Loucy (cell line): ENCODE measurements at regions not wholly inside any gene's neighbourhood (a gene's known extent, or its start where the extent isn't known, plus 50 kb on each side); places are given as distances from the start of the nearest gene placed in this dataset.

Source experiments
- EZH2phosphoT487 ChIP-seq: fragments of 200-600 bp; IDR thresholded peaks from 2 replicates; pipeline ENCODE4 v1.6.1; 2018; ENCODE audit warnings: antibody characterized with exemption, mild to moderate bottlenecking, moderate library complexity, borderline replicate concordance
- TF ChIP-seq, protein P1 (sequence below): fragments of 200-600 bp; sonication (generic); conservative IDR thresholded peaks from 2 replicates; pipeline ENCODE4 v1.5.1; 2014; ENCODE audit warnings: mild to moderate bottlenecking, antibody characterized with exemption, low read length

DNA sequence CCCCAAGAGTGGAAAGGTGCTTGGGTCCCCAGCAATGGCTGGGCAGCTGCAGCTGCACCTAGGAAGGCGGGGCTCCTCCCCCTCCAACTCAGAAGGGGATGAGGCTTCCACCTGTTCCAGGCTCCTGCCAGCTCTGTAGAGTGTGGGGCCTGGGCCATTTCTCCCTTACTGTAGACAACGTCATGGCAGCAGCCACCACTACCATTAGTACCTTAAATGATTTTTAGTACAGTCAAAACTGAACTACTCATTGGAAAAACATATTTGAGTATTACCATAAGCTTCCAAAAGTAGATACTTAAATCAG, 1274.2 kb upstream of the GBE1 start:
- TF ChIP-seq, protein P1, sequence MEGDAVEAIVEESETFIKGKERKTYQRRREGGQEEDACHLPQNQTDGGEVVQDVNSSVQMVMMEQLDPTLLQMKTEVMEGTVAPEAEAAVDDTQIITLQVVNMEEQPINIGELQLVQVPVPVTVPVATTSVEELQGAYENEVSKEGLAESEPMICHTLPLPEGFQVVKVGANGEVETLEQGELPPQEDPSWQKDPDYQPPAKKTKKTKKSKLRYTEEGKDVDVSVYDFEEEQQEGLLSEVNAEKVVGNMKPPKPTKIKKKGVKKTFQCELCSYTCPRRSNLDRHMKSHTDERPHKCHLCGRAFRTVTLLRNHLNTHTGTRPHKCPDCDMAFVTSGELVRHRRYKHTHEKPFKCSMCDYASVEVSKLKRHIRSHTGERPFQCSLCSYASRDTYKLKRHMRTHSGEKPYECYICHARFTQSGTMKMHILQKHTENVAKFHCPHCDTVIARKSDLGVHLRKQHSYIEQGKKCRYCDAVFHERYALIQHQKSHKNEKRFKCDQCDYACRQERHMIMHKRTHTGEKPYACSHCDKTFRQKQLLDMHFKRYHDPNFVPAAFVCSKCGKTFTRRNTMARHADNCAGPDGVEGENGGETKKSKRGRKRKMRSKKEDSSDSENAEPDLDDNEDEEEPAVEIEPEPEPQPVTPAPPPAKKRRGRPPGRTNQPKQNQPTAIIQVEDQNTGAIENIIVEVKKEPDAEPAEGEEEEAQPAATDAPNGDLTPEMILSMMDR: no peak
- no peak for TF ChIP-seq EZH2phosphoT487
